HG03103 (cell line): ENCODE measurements at regions not wholly inside any gene's neighbourhood (a gene's known extent, or its start where the extent isn't known, plus 50 kb on each side); places are given as distances from the start of the nearest gene placed in this dataset.

Experiments used
- ATAC-seq: cut with Tn5 transposase; IDR thresholded peaks from one replicate; pipeline ENCODE4 v1.9.1; 2021; ENCODE audit warnings: low read depth; ENCODE audit not compliant: unreplicated experiment

DNA sequence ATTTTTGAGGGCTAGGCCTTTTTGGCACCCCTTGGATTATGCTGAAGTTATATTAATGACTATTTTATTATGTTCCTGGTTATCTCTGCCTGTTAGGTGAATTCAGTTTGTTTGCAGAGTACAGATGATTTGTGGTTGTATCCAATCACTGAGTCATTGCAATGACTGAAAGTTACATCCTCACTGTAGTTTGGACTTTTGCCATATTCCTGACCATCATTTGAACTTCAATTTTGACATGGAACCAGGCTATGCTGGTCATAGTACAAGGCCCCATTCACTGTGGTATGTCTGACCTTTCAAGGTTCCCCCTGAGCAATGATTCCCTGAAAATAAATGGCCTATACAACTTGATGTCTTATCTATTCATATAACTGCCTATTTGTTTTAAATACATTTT is 621.0 kb downstream of the CCER1 start:
- ATAC-seq = no peak

DNA sequence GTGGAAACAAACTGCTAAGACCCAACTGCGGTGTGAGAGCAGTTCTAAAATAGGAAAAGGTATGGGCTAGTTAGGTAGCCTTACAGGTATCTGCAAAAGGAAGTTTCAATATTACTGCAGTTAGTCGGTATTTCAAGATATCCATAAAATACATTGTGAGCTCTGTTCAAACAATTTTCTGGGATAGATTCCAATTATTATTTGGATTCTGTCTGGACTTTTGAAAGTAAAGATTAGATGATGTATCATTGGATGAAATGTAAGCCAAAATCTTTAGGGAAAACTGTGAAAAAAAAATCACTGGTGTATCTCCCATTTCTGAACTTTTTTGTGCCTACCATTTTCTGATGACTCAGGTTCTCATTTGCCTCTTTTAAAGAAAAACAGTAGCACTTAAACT is 621.6 kb downstream of the CCER1 start:
- ATAC-seq = no peak

DNA sequence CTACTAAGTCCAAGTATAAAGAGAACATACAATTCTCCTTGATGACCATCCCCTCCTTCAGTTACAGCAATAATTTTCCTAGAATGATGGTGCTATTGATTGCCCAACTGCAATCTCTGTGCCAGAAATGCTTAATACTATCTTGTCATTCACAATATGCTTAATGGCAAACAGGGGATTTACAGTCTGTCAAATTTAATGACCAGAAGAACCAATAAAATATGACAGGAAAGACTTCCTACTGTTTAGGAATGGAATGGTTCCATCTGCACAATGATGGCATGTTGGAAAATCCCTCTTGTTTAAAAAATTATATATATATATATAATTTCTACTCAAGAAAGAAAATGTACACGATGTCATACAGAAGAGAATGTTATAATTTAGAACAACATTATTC is 623.2 kb downstream of the CCER1 start:
- ATAC-seq = no peak

DNA sequence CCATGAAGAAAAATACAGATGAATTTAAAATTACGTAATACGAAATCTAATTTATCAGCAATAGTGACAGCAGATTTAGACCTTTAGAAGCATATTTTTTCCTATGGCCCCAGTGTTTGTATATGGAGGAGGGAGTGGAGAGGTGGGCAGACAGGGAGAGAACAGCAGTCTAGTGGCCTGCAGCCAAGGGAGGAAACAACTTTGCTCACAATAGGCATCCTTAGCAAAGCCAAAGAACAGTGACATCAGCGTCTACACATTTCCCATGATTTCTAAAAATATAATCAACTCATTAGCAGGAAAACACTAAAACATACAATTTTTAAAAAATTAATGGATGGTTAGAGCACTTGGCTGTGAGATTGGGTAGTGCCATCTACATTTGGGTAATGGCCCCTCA is 622.6 kb upstream of the ATP2B1 start:
- ATAC-seq = no peak

DNA sequence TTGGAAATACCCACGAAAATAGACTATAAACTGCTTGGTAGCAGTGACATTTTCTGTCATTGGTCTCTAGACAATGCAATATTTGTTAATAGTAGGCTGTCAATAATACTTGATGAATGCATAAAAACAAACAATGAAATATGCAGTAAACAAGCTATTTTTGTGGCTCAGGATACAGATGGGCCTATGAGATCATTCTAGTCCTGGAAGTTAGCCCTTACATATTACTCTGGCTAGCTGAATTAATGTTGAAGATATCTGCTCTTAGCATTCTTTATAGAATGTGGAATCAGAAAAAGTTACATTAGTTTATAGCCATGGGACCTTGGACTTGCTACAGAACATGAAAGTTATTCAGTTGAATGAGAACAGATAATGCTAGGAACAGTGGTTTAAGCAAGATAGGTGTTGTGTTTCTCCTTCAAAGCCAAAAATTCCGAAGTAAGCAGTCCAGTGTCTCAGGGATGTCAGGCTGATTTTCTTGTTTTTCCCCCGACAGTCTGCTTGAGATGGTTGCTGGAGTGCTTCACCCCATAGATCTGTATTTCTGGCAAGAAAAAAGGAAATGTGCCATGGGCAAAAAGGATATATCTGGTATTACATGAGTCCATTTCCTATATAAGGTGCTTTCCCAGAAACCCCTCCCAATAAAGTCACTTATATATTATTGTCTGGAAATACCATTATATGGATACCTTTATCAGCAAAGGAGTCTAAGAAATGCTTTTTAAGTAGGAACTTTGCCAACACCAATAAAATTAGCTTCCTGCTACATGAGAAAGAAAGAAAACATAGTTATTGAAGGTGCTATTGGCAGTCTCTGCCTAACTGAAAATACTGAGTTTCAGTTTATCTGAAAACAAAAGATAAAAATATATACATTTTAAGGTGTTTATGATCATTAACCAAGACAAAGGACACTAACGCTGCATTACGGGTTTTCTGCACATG is 619.4 kb upstream of the ATP2B1 start:
- no peak for ATAC-seq

DNA sequence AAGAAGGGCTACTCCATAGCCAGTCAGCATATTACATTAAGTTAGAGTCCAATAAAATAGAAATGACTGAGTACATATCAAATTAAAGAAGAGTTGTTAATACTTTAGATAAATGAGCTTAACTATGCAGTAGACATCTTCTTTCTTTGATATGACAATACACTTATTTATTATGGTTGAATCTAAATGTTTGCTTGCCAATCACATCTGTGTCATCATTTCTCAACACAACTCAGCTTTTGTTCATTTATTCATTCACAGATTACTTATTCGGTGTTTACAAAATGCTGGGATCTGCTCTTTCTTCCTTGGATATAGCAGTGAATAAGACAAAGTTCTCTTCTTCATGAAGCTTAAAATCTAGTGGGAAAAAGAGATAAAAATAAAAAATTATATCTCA is 614.6 kb upstream of the ATP2B1 start:
- ATAC-seq = no peak

DNA sequence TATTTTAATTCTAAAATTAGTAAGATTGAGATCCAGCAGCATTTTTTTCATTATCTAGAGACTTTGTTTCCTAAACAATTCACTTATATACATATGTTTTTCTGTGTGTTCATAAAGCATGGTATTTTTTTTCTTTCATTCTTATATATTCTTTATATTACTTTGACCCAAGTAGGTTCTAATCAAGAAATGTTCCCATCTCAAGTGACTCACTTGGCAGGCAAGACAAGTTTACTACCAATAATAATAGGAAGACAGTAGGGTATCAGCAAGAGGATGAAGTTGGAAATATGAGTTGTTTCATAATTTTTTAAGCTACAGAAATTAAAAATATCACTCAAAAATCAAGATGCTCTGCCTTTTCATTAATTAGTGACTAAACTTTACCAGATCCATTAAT is 613.4 kb upstream of the ATP2B1 start:
- no peak for ATAC-seq

DNA sequence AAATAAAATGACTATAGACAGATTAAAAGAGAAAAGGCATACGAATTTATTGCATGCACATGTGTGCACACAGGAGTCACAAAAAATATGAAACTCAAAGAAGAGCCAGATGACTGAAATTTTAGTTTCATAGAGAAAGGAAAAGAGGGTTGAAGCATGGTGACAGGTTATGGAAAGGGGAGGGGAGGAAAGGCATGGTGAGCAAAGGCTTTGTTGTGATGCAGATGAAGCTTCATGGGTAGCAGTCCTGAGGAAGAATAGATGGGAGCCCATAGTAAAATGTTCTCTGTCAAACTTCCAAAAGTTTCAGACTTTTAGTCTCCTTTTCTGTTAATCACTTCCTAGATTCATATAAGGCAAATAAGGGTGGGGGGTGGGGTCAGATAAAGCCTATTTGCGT is 612.7 kb upstream of the ATP2B1 start:
- ATAC-seq = no peak

DNA sequence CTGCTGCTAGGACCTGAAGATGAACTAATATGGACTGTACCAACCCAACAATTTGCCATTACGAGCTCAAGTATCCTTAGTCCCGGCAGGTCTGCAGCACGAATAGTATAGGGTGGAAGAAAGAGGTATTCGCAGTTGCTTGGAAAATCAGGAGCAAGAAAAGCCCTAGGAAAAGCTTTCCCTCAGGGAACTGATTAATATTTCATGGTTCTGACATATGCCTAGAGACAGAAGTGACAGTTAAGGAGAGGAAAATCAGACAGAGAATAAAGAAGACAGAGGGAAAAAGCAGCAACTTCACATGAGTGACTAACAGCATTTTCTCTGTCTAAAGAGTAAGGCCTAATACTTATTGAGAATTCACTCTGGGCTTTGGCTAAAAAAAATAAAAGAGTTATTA is 602.9 kb upstream of the ATP2B1 start:
- ATAC-seq = no peak

DNA sequence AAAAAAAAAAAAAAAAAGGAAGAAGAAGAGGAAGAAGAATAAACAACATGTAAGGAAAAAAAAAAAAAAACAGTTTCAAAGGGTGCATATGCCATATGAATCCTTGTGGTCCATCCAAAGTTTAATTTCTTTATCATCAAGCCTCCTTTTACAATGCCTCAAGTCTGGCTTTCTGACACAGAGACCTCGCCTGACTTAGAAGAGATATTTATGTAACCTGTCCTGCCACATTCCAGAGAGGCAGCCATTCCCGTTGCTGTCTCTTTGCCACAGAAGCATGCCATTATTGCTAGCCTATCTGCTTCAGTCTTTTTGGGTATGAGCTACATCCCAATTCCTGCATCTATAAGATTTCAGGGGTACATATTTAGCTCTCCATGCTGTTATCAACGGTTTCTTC is 596.7 kb upstream of the ATP2B1 start:
- ATAC-seq = no peak

DNA sequence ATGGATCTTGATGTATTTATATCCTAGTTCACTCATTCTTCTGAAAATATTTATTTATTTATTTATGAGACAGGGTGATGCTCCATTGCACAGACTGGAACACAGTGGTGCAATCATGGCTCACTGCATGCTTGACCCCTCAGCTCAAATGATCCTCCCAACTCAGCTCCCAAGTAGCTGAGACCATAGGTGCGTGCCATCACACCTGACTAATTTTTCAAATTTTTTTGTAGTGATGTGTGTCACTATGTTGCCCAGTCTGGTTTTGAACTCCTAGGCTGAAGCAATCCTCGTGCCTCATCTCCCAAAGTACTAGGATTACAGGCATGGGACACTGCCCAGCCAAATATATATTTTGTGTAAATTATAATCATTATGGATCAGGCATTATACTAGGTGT is 595.6 kb upstream of the ATP2B1 start:
- ATAC-seq = no peak

DNA sequence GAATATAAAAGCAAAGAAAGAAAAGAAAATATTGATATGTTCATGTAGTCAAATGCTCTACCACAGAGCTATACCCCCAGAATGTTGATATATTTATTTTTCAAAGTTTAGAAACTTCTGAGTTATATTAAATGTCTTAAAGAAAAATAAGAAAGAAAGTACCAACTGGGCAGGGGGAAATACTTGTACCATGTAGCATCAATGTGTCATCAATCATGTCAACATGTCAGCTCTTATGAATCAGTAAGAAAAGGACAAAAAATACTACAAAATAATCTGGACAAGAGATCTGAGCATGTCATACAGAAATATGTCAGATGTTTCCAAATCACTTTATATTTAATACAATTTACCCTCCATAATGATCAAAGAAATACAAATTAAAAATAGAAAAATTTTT is 595.1 kb upstream of the ATP2B1 start:
- no peak for ATAC-seq

DNA sequence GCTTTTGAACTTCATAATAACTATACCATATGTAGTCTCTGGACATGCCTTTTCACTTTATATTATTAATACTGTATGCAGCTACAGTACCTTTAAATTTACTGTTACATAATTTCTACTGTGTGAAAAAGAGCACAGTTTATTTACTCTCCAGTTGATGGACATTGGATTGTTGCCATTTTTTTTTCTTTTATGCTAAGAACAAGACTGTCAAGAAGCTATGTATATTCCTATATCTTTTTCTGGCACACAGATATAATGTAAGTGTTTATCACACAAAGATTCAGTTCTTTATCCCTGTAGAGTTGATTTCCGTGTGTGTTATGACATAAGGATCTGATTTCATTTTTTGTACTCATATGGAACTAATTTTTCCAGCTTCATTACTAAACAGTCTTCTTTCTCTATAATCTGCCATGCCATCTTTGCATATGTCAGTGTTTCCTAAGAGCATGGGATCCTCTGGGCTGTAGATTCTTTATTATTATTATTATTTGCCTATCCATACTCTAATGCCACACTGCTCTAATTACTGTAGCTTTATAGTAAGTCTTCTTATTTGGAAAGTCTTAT is 593.0 kb upstream of the ATP2B1 start:
- no peak for ATAC-seq

DNA sequence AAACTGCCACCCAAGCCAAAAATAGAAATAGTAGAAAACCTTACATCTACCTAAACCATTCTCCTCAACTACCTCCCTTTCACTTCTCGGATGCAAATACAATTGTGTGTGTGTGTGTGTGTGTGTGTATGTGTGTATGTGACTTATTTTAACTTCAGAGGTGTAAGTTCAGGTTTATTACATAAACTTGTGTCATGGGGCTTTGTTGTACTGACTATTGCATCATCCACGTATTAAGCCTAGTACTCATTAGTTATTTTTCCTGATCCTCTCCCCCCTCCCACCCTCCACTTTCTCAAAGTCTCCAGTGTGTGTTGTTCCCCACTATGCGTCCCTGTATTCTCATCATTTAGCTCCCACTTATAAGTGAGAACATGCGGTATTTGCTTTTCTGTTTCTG is 592.5 kb upstream of the ATP2B1 start:
- no peak for ATAC-seq

DNA sequence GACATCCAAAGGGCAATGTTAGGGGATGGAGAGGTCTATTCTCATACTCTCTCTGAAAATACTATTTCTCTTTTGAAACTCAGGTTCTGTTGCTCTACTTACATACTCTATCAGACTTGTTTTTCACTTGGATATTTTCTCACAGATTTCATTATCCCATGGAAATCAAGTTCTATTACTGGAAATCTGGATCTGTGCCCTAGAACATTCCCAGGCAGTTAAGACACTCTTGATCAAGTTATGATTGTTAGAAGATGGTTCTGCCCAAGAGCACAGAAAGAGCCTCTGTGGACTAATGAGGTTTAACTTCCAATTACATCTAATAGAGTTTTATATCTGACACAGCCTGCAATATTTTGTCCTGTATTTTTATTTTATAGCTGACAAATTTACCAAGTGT is 591.0 kb upstream of the ATP2B1 start:
- ATAC-seq = no peak

DNA sequence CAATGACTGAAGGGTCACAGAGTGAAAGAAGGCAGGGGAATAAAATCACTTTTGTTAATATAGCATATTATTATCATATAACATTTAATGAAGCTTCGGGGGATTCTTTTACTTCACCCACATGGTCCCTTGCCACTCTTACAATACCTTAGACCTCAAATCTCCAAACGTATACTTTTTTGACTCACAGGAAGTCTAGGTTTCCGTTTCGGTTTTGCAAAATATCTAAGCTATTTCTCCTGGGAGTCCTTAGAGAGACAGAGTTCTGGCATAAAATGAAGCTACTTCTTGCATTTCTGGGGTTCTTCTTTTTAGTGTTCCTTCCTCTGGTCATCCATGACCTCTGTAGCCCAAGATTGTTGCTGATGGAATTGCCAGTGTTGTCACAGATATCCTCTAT is 590.5 kb upstream of the ATP2B1 start:
- ATAC-seq = peak; percentile 98

DNA sequence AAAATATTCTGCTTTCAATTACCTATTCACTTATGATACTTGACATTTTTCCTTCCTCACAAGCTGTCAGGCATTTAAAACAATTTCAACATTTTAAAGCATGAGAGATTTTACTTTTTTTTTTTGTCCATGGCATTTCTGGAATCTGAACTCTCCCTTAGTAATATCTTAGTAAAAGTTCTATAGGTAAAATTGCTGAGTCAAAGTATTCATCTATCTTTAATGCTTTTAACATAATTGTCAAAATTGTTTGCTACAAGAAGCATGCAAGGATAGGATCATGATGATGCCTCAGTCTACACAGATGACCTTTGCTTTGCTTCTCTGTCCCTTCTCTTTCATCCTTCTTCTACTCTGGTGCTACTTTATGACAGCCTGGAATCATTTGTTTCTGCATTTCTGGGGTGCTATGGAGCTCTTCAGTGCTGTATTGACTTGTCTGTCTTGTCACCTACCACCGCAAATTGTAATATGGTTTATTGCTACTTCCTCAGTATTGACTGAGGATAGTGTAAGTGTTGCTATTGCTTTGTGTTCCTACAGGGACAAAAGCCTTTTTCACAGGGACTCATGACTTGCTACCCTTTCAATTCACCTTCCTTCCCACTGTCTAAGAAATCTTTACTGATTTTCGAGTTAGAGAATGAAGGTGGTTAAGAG is 589.8 kb upstream of the ATP2B1 start:
- no peak for ATAC-seq

DNA sequence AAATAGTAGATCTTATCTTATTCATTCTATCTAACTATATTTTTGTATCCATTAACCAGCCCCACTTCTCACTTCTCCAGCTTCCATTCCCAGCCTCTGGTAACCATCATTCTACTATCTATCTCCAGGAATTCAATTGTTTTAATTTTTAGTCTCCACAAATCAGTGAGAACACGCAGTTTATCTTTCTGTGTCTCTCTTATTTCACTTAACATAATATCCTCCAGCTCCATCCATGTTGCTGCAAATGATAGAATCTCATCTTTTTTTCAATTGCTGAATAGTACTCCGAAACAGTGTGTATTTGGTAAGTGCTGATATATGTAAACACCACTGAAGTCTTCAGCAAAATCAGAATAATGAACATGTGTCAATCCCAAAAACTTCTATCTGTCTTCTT is 587.2 kb upstream of the ATP2B1 start:
- no peak for ATAC-seq

DNA sequence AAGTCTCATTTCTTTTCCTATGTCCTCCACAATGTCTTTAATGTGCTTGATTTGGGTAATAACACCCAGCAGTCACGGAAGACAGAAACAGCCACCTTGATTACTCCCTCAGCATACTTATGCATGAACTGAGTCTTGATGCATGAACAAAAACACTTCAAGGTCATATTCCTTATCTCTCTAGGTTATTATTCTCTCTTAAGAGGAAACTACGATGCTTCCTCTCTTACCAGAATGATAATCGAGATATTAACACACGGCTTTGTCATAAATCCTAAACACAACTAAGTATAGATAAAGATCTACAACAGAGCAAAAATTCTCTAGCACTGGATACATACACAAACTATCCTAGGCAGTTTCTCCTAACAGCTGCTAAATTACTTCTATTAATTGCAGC is 583.5 kb upstream of the ATP2B1 start:
- ATAC-seq = no peak

DNA sequence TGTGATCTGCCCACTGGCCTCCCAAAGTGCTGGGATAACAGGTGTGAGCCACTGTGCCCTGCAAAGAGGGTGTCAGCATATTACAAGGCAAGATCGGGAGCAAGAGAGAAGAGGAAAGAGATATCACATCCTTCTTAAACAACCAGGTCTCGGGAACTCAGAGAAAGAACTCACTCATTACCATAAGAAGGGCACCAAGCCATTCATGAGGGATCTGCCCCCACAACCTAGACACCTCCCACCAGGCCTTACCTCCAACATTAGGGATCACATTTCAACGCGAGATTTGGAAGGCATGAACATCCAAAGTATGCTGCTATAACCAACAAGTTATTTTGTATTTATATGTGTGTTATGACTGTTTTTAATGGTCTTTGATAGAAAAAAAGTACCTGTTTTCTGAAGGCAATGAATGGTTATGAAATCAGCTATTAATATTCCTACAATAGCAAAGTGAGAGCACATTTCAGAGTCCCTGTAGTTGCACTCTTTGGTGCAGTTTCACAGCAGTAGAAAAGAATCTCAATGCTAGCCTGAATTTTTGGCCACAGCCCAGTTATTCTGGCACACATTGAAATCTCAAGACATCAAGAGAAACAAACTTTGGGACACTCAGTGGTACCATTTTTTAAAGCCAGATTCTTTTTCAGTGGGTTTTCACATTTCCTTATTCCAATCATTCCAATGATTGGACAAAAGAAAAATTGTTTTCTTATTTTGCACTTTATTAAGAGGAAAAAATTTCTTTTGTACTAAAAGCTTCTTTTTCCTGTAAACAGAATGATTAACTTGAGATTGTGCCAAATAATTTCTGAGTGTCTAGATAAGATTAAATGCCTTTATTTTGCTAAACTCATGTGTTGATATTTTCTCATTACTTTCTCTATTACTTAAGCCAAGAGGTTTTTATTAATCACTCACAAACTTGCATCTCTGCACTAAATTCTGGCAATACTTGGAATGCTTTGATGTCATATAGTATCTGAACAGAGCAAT is 582.6 kb upstream of the ATP2B1 start:
- no peak for ATAC-seq

DNA sequence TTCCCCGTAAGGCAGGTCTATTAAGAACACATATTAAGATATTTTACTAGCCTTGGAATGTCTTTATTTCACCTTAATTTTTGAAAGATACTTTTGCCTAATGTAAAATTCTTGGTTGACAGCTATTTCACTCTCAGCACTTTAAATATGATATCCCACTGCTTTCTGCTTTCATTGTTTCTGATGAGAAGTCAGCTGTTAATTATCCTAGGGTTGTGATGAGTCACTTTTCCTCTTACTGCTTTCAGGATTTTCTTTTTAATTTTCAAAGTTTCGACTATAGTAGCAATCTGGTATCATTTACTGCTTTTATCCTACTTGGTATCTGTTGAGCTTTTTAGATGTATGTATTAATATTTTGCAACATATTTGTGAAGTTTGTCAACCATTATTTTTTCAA is 578.9 kb upstream of the ATP2B1 start:
- no peak for ATAC-seq
